SIG-M5 (cell line): ENCODE measurements at regions not wholly inside any gene's neighbourhood (a gene's known extent, or its start where the extent isn't known, plus 50 kb on each side); places are given as distances from the start of the nearest gene placed in this dataset.
"Not testable (repeated sequence)": the region's sequence is repeated elsewhere in the genome, so short reads cannot be mapped to it uniquely, and the experiment has no call there.

ENCODE experiments used
- DNase-seq: peaks from one replicate; lab custom pipeline; 2025; lab: John Stamatoyannopoulos, UW

GRCh38 chr7:46934198-46934825 is 647.6 kb downstream of the TNS3 start:
- no peak for DNase-seq

GRCh38 chr7:46933596-46933995 is 648.3 kb downstream of the TNS3 start:
- no peak for DNase-seq

GRCh38 chr7:46932676-46933424 is 649.1 kb downstream of the TNS3 start:
- DNase-seq: peak; percentile 59

GRCh38 chr7:46932306-46932675 is 649.6 kb downstream of the TNS3 start:
- no peak for DNase-seq

DNA sequence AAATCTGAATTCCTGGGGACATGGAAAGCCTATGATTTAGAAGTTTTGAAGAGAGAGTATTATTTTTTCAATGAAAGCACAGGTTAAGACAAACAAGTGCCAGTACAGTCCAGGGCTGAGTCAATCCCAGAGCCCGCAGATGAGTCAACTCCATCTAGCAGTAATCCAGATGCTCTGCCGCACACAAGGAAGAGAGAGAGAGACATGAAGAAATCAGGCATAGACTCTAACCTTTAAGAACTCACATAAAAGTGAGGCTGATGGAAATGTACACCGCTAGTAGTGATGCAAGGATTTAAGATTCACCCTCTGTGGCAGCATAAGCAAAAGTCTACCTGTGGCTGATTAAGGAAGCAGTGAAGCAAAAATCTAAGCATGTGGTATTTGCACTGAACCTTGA is 651.5 kb downstream of the TNS3 start:
- no peak for DNase-seq

- no peak for DNase-seq
Observed at GRCh38 chr7:46929359-46929758, 652.6 kb downstream of the TNS3 start.

DNA sequence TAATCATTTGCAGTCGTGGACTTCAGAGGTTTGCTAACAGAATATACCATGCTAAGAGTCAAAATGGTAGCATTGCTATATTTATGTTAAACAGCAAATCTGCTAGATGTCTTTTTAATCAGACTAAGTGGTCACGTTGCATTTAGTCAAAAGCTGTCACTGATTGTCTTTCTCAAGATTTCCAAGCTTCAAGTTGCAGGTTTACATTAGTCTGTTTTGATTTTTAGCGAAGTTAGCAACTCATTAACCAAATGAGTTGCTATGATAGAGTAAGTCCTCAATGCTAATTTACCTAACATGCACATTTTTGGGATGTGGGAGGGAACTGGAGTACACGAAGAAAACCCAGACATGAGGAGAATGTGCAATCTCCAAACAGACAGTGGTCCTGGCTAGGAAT is 653.2 kb downstream of the TNS3 start:
- no peak for DNase-seq

GRCh38 chr7:46927131-46927810 is 654.6 kb downstream of the TNS3 start:
- DNase-seq: no peak

DNA sequence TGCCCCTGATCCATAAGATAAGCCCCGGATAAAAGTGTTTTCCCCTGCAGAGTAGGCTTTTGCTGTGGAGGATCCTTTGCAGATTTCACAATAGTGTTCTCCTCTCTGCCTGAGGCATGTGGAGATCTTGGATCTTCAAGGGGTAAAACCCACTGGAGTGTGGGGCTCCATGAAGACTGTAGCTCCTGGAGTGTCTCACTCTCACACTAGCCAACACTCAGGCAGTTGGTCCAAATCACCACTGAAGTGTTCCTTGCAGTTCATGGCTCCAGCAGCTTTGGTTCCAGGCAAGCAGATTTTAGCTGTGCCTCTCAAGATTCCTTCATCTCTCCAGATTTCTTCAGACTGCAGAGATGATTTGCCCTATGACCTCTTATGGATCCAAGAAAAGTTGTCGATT is 665.3 kb downstream of the TNS3 start:
- no peak for DNase-seq

DNA sequence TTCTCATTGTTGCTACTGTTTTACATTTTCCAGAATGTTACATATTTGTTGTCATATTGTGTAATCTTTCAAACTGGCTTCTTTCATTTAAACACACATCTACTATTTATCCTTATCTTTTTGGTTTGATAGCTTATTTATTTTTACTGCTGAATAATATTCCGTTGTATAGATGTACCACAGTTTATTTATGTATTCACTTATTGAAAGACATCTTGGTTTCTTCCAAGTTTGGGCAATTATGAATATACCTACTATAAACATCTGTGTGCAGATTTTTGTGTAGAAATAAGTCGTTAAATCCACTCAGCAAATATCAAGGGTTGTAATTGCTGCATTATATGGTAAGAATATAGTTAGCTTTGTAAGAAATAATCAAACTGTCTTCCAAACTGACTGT is 669.2 kb downstream of the TNS3 start:
- DNase-seq: no peak

GRCh38 chr7:46909601-46910051 is 672.3 kb downstream of the TNS3 start:
- DNase-seq: no peak

DNA sequence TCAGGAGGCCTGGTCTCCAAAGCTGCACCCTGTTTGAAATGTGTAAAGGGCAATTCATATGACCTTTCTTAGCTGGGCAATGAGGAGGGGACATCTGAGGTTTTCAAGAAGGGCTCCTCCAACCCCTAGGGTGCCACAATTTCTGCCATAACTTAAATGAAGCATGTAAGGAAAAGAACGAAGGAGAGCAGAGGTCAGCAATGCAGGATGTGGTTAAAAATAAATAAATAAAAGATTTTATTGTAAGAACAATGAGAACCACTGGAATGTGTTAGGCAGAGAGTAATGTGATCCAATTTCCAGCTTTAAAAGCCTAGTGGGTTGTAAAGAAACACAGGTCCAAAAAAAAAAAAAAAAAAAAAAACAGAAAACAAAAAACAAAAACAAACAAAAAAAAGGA is 673.1 kb downstream of the TNS3 start:
- DNase-seq: no peak

DNA sequence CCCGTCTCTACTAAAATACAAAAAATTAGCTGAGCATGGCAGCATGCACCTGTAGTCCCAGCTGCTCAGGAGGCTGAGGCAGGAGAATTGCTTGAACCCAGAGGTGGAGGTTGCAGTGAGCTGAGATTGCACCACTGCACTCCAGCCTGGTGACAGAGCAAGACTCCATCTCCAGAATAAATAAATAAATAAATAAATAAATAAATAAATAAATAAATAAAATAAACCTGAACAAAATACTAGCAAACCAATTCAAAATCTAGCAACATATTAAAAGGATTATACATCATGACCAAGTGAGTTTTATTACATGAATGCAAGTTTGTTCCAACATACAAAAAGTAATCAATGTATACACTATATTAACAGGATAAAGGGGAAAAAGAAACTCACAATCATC is 677.4 kb downstream of the TNS3 start:
- not testable (repeated sequence) for DNase-seq

GRCh38 chr7:46902463-46902862 is 679.4 kb downstream of the TNS3 start:
- DNase-seq: no peak

GRCh38 chr7:46900312-46901263 is 681.3 kb downstream of the TNS3 start:
- DNase-seq: no peak

- DNase-seq: no peak
Observed at GRCh38 chr7:46897381-46897780, 684.5 kb downstream of the TNS3 start.

- DNase-seq: no peak
Observed at GRCh38 chr7:46886669-46887374, 695.1 kb downstream of the TNS3 start.

DNA sequence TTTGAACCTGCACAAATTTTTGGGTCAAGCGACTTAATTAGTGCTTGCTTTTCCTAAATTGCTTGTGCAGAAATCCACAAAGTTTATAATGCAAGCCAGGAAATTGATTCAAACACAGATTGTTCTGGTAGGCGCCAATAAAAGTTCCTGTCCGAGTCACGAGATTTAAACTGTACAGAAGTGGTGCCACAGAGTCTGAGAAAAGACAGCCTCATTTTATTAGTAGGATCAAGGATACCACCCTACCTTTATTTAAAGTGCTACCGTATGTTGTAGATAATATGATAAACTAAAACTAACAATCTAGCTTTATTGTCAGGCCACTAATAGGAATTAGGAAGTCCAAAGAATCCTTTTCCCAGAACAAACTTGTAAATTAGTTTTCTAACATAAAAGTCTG is 696.7 kb downstream of the TNS3 start:
- no peak for DNase-seq

- DNase-seq: no peak
Observed at GRCh38 chr7:46881507-46882127, 700.3 kb downstream of the TNS3 start.

GRCh38 chr7:46880508-46881196 is 701.3 kb downstream of the TNS3 start:
- no peak for DNase-seq
